Upper lobe of right lung (tissue), 1 donor: ENCODE measurements at regions not wholly inside any gene's neighbourhood (a gene's known extent, or its start where the extent isn't known, plus 50 kb on each side); places are given as distances from the start of the nearest gene placed in this dataset.

ENCODE experiments used
- ATAC-seq: fragments of 200-7000 bp; cut with Tn5 transposase; one replicate; pipeline ENCODE4 v1.9.1; 2020; ENCODE audit warnings: mild to moderate bottlenecking, moderate library complexity
- DNase-seq: peaks from one replicate; pipeline ENCODE4 v3.0.0-alpha.2; 2020
- H3K27ac ChIP-seq: fragments of 200-600 bp; one replicate; pipeline ENCODE4 v1.8.0; 2022
- H3K27me3 ChIP-seq: fragments of 200-600 bp; one replicate; pipeline ENCODE4 v1.8.0; 2022; ENCODE audit warnings: mild to moderate bottlenecking
- H3K36me3 ChIP-seq: fragments of 200-600 bp; one replicate; pipeline ENCODE4 v1.8.0; 2022
- H3K4me1 ChIP-seq: fragments of 200-600 bp; one replicate; pipeline ENCODE4 v1.8.0; 2022
- H3K4me3 ChIP-seq: fragments of 200-600 bp; one replicate; pipeline ENCODE4 v1.8.0; 2022; ENCODE audit warnings: mild to moderate bottlenecking
- H3K9me3 ChIP-seq: fragments of 200-600 bp; one replicate; pipeline ENCODE4 v1.8.0; 2022
- CTCF ChIP-seq: fragments of 200-600 bp; IDR thresholded peaks from one replicate; pipeline ENCODE4 v1.8.0; 2022; ENCODE audit warnings: antibody characterized with exemption
- intact Hi-C: fragments of 100-400 bp; cut with DNase I; formaldehyde crosslinking; loops from one replicate; pipeline ENCODE4 v1.11.0; 2022
- donor health status: DM: no; HTN: yes; CAD: no; lungs with severe emphysema.

- intact Hi-C loops = no loop called here
These were observed 146.7 kb upstream of the CST7 start for GRCh38 chr20:24802286-24802820.

GRCh38 chr20:24804481-24805206 lies 144.4 kb upstream of the CST7 start:
- no peak for DNase-seq
- no peak overlapping the region for H3K4me3 ChIP-seq

More at GRCh38 chr20:24802286-24802820, 146.7 kb upstream of the CST7 start:
- Histone ChIP-seq H3K4me1 (no peaks in the 10 kb centered on the region), H3K9me3 (no peaks in the 10 kb centered on the region), H3K4me3 (no peak overlapping the region), H3K27ac (no peak overlapping the region), H3K36me3 (no peaks in the 10 kb centered on the region), H3K27me3 (no peaks in the 10 kb centered on the region)
- TF ChIP-seq CTCF = no peak
- ATAC-seq (no peak), DNase-seq (no peak)

GRCh38 chr20:24805456-24806238 lies 143.4 kb upstream of the CST7 start:
- no peak for TF ChIP-seq CTCF
- ATAC-seq (peak; percentile 82), DNase-seq (no peak)

More at GRCh38 chr20:24804481-24805206, 144.4 kb upstream of the CST7 start:
- no peak for ATAC-seq
- no peaks in the 10 kb centered on the region for H3K9me3 ChIP-seq
- H3K27me3 ChIP-seq = no peaks in the 10 kb centered on the region
- intact Hi-C loops = no loop called here
- no peak overlapping the region for H3K27ac ChIP-seq
- no peaks in the 10 kb centered on the region for H3K36me3 ChIP-seq
- TF ChIP-seq CTCF = no peak
- no peaks in the 10 kb centered on the region for H3K4me1 ChIP-seq

GRCh38 chr20:24806705-24807676 lies 142.1 kb upstream of the CST7 start:
- no peak overlapping the region for H3K27ac ChIP-seq
- DNase-seq (no peak), ATAC-seq (no peak)
- no peaks in the 10 kb centered on the region for H3K36me3 ChIP-seq
- H3K4me1 ChIP-seq = no peaks in the 10 kb centered on the region
- no peak for TF ChIP-seq CTCF
- no peaks in the 10 kb centered on the region for H3K9me3 ChIP-seq
- H3K4me3 ChIP-seq = no peak overlapping the region
- H3K27me3 ChIP-seq = no peaks in the 10 kb centered on the region
- intact Hi-C loops = no loop called here

More at GRCh38 chr20:24805456-24806238, 143.4 kb upstream of the CST7 start:
- Histone ChIP-seq H3K9me3 (no peaks in the 10 kb centered on the region), H3K27me3 (no peaks in the 10 kb centered on the region), H3K4me1 (no peaks in the 10 kb centered on the region), H3K27ac (no peak overlapping the region), H3K36me3 (no peaks in the 10 kb centered on the region), H3K4me3 (no peak overlapping the region)
- intact Hi-C loops = no loop called here

GRCh38 chr20:24808616-24809015 lies 140.5 kb upstream of the CST7 start:
- H3K9me3 ChIP-seq = no peaks in the 10 kb centered on the region
- no peak overlapping the region for H3K4me3 ChIP-seq
- DNase-seq (no peak), ATAC-seq (peak; percentile 4)
- intact Hi-C loops = no loop called here
- H3K36me3 ChIP-seq = no peaks in the 10 kb centered on the region
- H3K27me3 ChIP-seq = no peaks in the 10 kb centered on the region
- H3K4me1 ChIP-seq = no peaks in the 10 kb centered on the region
- no peak for TF ChIP-seq CTCF
- H3K27ac ChIP-seq = no peak overlapping the region
